GM18505 (cell line): ENCODE measurements at regions not wholly inside any gene's neighbourhood (a gene's known extent, or its start where the extent isn't known, plus 50 kb on each side); places are given as distances from the start of the nearest gene placed in this dataset.

ENCODE experiments used
- ATAC-seq: cut with Tn5 transposase; IDR thresholded peaks from one replicate; pipeline ENCODE4 v1.9.1; 2021; ENCODE audit not compliant: unreplicated experiment
- POLR2A ChIP-seq: IDR thresholded peaks from 4 replicates; pipeline ENCODE4 v1.6.1; 2011; ENCODE audit warnings: borderline replicate concordance; ENCODE audit not compliant: insufficient read depth, insufficient read length; ENCODE audit errors: extremely low read depth

DNA sequence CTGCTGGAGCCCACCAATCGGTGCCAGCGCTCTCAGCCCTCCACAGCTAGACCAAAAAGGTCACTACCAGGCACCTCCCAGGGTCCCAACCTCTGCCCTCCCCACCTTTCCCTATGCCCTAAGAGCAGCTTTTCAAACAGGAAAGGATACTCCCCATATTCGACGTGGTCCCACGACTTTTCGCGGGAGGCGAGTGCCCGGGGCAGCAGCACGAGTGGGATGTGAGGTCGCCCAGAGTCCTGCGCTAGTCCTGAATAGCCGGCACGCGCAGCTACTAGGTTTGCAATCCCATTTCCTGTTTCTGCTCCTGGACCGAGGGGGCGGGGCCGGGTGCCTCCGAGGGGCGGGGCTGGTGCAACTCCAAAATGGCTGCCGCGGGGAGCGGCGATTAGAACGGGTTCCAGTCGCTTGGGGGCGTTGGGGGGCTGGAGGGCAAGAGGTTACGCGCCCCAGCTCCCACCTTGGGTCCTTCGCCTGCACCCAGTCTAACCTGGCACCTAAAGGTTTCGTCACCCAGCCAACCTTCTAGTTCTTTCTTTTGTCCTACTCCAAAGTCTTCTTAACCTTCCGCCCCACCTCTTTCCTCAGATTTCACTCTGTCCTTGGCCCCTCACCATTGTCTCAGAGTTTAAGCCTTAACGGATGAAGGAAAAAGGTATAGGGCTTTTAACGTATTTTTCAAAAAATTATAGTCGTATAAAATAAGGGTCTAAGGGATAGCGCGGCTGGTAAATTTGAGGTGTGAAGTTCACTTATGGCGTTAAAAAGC is 85.0 kb upstream of the TENT5D start:
- no peak for TF ChIP-seq POLR2A
- ATAC-seq: no peak

DNA sequence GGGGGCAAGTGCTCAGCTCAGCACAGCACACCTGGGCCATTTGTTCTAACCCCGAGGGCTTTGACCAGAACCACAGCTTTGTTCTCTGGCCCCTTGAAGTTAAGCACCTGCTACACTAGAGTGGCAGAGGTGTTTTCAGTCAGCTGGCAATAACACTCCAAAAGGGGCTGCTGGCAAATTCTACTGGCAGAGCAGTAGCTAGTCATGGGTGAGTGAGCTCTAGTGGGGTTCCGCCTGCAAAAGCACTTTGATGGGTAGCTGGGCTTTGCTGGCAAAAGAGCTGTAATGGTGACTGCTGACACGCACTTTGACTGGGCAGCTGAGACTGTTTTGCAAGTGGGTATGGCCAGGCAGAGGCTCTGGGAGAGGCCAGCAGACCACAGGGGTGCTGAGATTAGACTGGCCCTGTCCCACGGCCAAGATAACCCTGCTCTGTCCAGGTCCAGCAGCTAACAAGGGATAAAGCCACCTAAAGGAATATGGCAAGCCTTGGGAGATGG is 65.2 kb upstream of the TENT5D start:
- TF ChIP-seq POLR2A: no peak
- ATAC-seq: no peak
